HG03060 (cell line): ENCODE measurements at regions not wholly inside any gene's neighbourhood (a gene's known extent, or its start where the extent isn't known, plus 50 kb on each side); places are given as distances from the start of the nearest gene placed in this dataset.
"Not testable (repeated sequence)": the region's sequence is repeated elsewhere in the genome, so short reads cannot be mapped to it uniquely, and the experiment has no call there.

Experiments
- ATAC-seq: cut with Tn5 transposase; IDR thresholded peaks from one replicate; pipeline ENCODE4 v1.9.1; 2021; ENCODE audit warnings: low read depth, moderate number of reproducible peaks; ENCODE audit not compliant: unreplicated experiment

- no peak for ATAC-seq
Measured at GRCh38 chr4:158395889-158396288, 125.8 kb upstream of the RXFP1 start.

GRCh38 chr4:158397781-158398180, 123.9 kb upstream of the RXFP1 start:
- no peak for ATAC-seq

- not testable (repeated sequence) for ATAC-seq
Measured at GRCh38 chr4:158407961-158408360, 113.7 kb upstream of the RXFP1 start.

GRCh38 chr4:158410272-158410671, 111.4 kb upstream of the RXFP1 start:
- no peak for ATAC-seq

GRCh38 chr4:158411269-158411668, 110.4 kb upstream of the RXFP1 start:
- ATAC-seq = no peak

DNA sequence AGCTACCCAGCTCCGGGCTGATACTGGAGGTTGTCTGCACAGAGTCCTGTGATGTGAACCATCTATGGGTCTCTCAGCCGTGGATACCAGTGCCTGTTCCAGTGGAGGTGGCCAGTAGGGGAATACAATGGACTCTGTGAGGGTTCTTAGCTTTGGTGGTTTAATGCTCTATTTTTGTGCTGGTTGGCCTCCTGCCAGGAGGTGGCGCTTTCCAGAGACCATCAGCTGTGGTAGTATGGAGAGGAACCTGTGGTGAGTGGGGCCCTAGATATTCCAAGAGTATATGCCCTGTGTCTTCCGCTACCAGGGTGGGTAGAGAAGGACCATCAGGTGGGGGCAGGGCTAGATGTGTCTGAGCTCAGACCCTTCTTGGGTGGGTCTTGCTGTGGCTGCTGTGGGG, 103.0 kb upstream of the RXFP1 start:
- not testable (repeated sequence) for ATAC-seq

GRCh38 chr4:158420782-158421181, 100.9 kb upstream of the RXFP1 start:
- no peak for ATAC-seq

DNA sequence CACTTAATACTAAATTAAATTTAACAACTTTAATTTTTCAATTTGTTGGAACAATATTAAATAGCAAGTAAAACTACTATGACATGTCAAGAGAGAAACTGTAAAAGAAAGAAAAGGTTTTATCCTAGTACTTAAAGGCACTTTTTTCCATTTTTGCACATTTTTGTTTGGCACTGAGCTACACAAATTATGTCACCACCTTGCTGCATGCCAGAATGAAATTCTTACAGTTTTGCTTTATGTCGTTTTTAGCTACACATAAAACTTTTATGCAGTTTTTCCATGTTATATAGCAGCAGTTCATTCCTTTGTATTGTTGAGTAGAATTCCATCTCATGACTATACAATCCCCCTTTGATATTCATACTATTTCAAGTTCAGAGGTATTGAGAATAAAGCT, 99.1 kb upstream of the RXFP1 start:
- no peak for ATAC-seq

GRCh38 chr4:158428242-158428641, 93.4 kb upstream of the RXFP1 start:
- ATAC-seq = no peak

DNA sequence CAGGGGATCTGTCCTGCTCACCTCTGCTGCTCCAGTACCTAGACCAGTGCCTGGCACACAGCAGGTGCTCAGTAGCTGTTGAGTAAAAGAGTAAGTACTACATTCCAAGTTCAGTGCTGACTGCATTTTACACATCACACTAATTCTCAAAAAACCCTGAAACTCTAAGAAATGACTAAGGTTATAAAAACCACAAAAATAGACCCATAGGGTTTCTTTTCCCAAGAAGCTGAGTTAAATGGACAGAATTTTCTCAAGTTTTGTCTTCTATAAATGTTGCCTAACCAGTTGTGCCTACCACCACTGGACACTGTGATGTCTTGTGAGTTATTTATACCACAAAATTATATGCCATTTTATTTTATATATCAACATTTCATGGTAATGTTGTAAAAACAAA, 78.9 kb upstream of the RXFP1 start:
- ATAC-seq = no peak

DNA sequence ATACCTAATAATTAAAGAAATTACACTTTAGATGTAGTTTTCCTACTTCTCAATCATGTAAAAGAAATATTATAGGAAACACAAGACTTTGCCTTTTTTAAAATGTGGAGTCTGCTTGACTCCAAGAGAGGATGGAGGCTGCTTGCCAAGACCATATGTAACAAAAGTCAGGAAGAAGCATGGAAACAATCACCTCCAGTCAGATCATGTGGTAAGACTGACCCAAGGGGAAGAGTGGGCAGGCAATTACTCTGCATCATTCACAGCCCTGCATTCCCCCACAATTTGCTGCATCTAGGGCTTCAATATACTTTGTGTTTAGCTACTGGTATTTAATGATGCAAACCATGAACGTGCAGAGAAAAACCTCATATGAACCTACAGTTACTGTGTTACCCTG, 78.0 kb upstream of the RXFP1 start:
- no peak for ATAC-seq

DNA sequence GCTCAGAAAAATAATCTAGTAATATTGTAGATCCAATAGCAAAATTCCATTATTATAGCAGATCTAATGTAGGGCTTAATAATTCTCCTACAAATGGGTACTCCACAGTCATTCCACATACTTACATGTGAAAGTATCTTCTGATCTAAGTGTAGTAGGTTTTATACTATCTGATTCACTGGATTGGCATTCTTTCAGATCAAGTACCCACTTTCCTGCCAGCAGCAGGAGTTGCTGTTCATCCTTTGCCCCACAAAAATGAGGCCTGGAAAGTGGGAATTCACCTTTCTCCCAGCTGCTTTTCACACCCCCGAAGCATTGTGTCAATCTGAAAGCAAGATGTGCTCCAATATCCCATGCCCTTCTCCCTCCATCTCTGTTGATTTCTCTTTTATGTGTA, 77.1 kb upstream of the RXFP1 start:
- ATAC-seq = no peak

GRCh38 chr4:158446106-158446505, 75.6 kb upstream of the RXFP1 start:
- ATAC-seq = no peak

GRCh38 chr4:158450741-158451140, 70.9 kb upstream of the RXFP1 start:
- no peak for ATAC-seq

DNA sequence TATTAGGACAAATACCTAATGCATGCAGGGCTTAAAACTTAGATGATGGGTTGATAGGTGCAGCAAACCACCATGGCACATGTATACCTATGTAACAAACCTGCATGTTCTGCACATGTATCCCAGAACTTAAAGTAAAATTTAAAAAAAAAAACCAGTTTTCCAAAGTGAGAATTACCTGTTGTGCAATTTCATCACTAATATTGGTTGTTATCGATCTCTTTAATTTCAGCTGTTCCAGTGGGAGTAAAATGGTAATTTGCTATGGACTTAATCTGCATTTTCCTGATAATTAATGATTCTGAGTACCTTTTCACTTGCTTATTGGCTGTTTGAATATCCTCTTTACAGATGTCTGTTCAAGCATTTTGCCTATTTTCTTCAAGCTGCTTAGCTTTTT, 69.6 kb upstream of the RXFP1 start:
- ATAC-seq = not testable (repeated sequence)

DNA sequence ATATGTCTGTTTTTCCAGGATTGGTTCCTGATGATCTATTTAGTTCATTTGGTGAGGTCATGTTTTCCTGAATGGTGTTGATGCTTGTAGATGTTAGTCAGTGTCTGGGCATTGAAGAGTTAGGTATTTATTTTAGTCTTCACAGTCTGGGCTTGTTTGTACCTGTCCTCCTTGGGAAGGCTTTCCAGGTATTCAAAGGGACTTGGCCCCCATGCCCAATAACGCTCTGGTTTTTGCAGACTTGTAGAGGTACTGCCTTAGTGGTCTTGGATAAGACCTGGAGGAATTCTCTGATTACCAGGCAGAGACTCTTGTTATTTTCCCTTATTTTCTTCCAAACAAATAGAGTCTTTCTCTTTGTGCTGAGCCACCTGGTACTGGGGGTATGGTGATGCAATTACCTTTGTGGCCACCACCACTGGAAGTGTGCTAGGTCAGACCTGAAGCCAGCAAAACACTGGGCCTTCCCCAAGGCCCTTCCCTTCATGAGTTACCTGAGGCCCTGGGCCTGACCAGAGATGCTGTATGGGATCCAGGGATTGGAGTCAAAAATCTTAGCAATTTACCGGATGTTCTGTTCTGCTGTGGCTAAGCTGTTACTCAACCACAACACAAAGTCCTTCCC, 63.3 kb upstream of the RXFP1 start:
- no peak for ATAC-seq

DNA sequence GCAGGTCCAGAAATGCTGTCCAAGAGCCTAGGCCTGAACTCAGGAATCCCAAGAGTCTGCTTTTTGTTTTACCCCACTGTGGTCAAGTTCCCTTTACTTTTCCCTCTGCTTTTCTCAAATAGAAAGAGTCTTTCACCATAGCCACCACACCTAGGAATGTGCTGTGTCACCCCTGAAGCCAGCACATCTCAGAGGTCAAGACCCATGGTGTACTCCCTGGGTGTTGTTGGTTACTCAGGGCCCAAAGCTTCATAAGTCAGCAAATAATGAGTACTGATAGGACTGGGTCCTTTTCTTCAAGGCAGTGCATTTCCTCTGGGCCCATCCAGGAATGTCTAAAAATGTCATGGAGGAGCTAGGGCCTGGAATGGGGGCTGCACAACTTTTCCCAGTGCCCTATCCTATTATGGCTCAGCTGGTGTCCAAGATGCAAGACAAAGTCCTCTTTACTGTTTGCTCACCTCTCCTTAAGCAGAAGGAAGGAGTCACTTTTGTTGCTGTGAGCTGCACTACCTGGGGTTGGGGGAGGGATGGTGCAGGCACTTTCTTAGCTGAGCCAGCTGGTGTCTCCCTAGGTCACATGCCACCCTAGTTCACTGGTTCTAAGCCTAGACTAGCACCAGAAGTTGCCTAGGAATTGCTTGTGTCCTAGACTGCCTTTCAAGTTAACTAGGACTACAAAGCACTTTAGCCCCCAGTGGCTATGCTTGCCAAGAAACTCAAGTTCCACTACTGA, 62.4 kb upstream of the RXFP1 start:
- ATAC-seq = no peak

GRCh38 chr4:158461336-158461735, 60.3 kb upstream of the RXFP1 start:
- ATAC-seq = no peak

DNA sequence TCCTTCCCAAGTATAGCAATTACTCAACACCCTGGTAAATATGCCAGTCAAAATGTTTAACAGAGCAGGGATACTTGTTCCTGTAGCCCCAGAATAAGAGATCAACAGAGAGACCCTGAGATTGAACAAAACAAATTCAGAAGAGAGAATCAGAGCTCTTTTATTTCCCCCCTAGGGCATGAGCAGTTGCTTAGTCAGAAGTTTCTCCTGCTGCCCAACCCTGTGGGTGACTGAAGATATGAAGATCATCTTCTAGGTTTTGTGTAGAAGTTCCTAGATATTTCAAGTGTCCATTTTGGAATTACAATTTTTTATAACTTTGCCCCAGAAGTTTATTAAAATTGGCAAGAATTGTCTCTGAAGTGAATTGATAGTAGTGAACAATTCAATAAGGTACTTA, 59.1 kb upstream of the RXFP1 start:
- ATAC-seq = no peak
